ENCODE measurements at regions not wholly inside any gene's neighbourhood (a gene's known extent, or its start where the extent isn't known, plus 50 kb on each side); places are given as distances from the start of the nearest gene placed in this dataset.
"Not testable (repeated sequence)": the region's sequence is repeated elsewhere in the genome, so short reads cannot be mapped to it uniquely, and the experiment has no call there.

- Histone ChIP-seq H3K36me3 (no peaks in the 10 kb centered on the region), H3K27ac (no peak overlapping the region), H3K4me3 (ENCODE audit: low read depth in 1 of 2, low read length in 1 of 2) (no peak overlapping the region), H3K4me1 (ENCODE audit: control insufficient read depth in 1 of 2, insufficient read depth in 1 of 2, low read depth in 1 of 2, low read length in 1 of 2) (no peaks in the 10 kb centered on the region), H3K27me3 (no peaks in the 10 kb centered on the region), H3K9me3 (no peaks in the 10 kb centered on the region)
- no peak for TF ChIP-seq CTCF (IDR thresholded peaks at IDR 0.05)
Observed at GRCh38 chr17:71580220-71580619, 540.6 kb upstream of the SOX9 start.

DNA sequence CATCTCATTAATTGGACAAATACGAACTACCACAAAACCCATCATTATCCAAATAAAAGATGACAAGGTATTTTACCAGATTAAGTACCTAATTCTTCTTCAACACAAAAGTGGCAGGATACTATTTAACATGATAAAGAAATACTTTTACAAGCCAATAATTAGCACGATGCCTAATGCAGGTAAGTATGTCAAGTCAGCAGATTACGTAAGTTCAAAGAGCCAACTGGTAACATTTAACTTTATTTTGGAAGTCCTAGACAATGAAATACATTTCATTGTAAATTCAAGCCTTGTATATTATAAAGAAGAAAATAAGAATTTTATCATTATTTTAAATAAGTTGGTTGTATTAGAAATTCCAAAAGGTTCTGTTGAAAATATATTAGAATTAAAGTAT is 535.3 kb upstream of the SOX9 start:
- no peak for TF ChIP-seq CTCF (IDR thresholded peaks at IDR 0.05)
- H3K36me3 ChIP-seq: no peaks in the 10 kb centered on the region
- no peaks in the 10 kb centered on the region for H3K4me1 ChIP-seq (ENCODE audit: control insufficient read depth in 1 of 2, insufficient read depth in 1 of 2, low read depth in 1 of 2, low read length in 1 of 2)
- no peak overlapping the region for H3K4me3 ChIP-seq (ENCODE audit: low read depth in 1 of 2, low read length in 1 of 2)
- no peak overlapping the region for H3K27ac ChIP-seq
- no peaks in the 10 kb centered on the region for H3K9me3 ChIP-seq
- H3K27me3 ChIP-seq: no peaks in the 10 kb centered on the region

- H3K36me3 ChIP-seq: no peaks in the 10 kb centered on the region
- H3K27ac ChIP-seq: no peak overlapping the region
- no peaks in the 10 kb centered on the region for H3K9me3 ChIP-seq
- no peaks in the 10 kb centered on the region for H3K27me3 ChIP-seq
- no peaks in the 10 kb centered on the region for H3K4me1 ChIP-seq (ENCODE audit: control insufficient read depth in 1 of 2, insufficient read depth in 1 of 2, low read depth in 1 of 2, low read length in 1 of 2)
- TF ChIP-seq CTCF (IDR thresholded peaks at IDR 0.05): no peak
- no peak overlapping the region for H3K4me3 ChIP-seq (ENCODE audit: low read depth in 1 of 2, low read length in 1 of 2)
Observed at GRCh38 chr17:71592431-71592830, 528.4 kb upstream of the SOX9 start.

- Histone ChIP-seq H3K9me3 (no peaks in the 10 kb centered on the region), H3K27ac (no peak overlapping the region), H3K27me3 (no peaks in the 10 kb centered on the region), H3K4me1 (ENCODE audit: control insufficient read depth in 1 of 2, insufficient read depth in 1 of 2, low read depth in 1 of 2, low read length in 1 of 2) (no peaks in the 10 kb centered on the region), H3K36me3 (no peaks in the 10 kb centered on the region), H3K4me3 (ENCODE audit: low read depth in 1 of 2, low read length in 1 of 2) (no peak overlapping the region)
- TF ChIP-seq CTCF (IDR thresholded peaks at IDR 0.05): no peak
Observed at GRCh38 chr17:71593078-71593477, 527.7 kb upstream of the SOX9 start.

DNA sequence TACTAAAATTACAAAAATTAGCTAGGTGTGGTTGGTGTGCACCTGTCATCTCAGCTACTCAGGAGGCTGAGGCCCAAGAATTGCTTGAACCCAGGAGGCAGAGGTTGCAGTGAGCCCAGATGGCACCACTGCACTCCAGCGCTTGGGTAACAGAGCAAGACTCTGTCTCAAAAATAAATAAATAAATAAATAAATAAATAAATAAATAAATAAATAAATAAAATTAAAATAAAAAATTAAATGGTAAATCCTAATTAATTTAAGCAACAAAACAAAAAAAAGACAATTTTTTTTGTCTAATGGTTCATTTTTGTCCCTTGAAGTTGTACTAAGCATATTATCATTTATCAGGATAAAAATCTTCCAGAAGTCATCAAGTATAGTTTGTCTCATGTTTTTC is 521.2 kb upstream of the SOX9 start:
- H3K36me3 ChIP-seq; H3K9me3 ChIP-seq; H3K27me3 ChIP-seq; H3K27ac ChIP-seq; H3K4me1 ChIP-seq (ENCODE audit: control insufficient read depth in 1 of 2, insufficient read depth in 1 of 2, low read depth in 1 of 2, low read length in 1 of 2); H3K4me3 ChIP-seq (ENCODE audit: low read depth in 1 of 2, low read length in 1 of 2): not testable (repeated sequence)

DNA sequence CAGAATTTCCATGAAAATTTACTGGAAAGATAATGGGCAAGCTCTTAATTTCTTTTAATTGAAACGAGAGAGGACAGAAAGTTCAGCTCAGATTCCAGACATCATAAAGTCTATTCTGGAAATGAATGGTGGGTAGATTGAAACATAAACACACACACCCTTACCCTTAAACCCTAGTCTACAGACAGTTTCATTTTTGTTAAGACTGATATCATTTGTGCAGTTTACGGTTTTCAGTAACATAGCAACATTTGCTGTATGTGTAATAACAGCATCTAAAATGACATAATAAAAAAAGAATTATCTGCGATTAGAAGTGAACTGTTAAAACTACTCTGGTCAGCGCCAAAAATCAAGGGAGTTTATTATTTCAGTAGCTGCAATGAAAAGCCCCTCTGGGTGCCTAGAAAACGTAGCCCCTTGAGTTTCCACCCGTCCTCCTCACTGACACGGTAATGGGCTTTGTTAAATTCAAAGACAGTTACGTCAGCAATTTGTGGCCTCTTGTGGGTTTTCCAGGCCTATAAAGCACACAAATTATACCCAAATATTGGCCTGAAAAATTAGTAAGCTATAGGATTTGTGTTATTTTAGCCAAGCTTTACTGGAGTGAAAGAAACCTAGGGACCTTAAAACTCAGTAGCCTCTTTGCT is 520.6 kb upstream of the SOX9 start:
- TF ChIP-seq CTCF (IDR thresholded peaks at IDR 0.05): no peak
- H3K4me3 ChIP-seq (ENCODE audit: low read depth in 1 of 2, low read length in 1 of 2): no peak overlapping the region
- no peaks in the 10 kb centered on the region for H3K9me3 ChIP-seq
- no peaks in the 10 kb centered on the region for H3K36me3 ChIP-seq
- H3K27me3 ChIP-seq: no peaks in the 10 kb centered on the region
- no peak overlapping the region for H3K27ac ChIP-seq
- no peaks in the 10 kb centered on the region for H3K4me1 ChIP-seq (ENCODE audit: control insufficient read depth in 1 of 2, insufficient read depth in 1 of 2, low read depth in 1 of 2, low read length in 1 of 2)
